CD4-positive, alpha-beta T cell (primary cell): ENCODE measurements at regions not wholly inside any gene's neighbourhood (a gene's known extent, or its start where the extent isn't known, plus 50 kb on each side); places are given as distances from the start of the nearest gene placed in this dataset.

ENCODE experiments used
- ATAC-seq: fragments of 200-7000 bp; cut with Tn5 transposase; one replicate; pipeline ENCODE4 v1.10.0; 2022; ENCODE audit warnings: mild to moderate bottlenecking; ENCODE audit not compliant: poor library complexity
- CTCF ChIA-PET: fragments of 350-600 bp; sonication (Branson Sonifier 250); formaldehyde crosslinking; loops from one replicate; lab custom pipeline; 2021; ENCODE audit warnings: antibody characterized with exemption, inconsistent platforms; lab: Charles Lee
- POLR2A ChIA-PET: fragments of 350-600 bp; sonication (Branson Sonifier 250); formaldehyde crosslinking; loops from one replicate; lab custom pipeline; 2021; ENCODE audit warnings: antibody characterized with exemption, inconsistent platforms; lab: Charles Lee
- DNase-seq, 14 experiments: peaks; one replicate each; pipeline ENCODE4 v3.0.0-alpha.2; 2013 to 2020; ENCODE audit warnings: mixed read lengths in 2 of 14
- H3K27ac ChIP-seq, 2 donors: one replicate each; pipeline versions ENCODE4 v1.5.1 to v1.7.0; 2013; ENCODE audit warnings: low read length in 2 of 2, low read depth in 1 of 2, mild to moderate bottlenecking in 1 of 2
- H3K27me3 ChIP-seq, 2 experiments: 1 replicate in 1 of 2; 2 replicates in 1 of 2; pipeline versions ENCODE4 v1.6.1 to v1.7.0; 2013; ENCODE audit warnings: low read length in 2 of 2, control low read depth in 1 of 2, mild to moderate bottlenecking in 1 of 2, moderate library complexity in 1 of 2; ENCODE audit not compliant: insufficient read depth in 2 of 2, control insufficient read depth in 1 of 2
- H3K36me3 ChIP-seq: one replicate; pipeline ENCODE4 v1.6.1; 2013; ENCODE audit warnings: low read length, control low read depth; ENCODE audit not compliant: insufficient read depth
- H3K4me1 ChIP-seq: one replicate; pipeline ENCODE4 v1.6.1; 2013; ENCODE audit warnings: low read length, control low read depth; ENCODE audit not compliant: insufficient read depth
- H3K4me3 ChIP-seq: one replicate; pipeline ENCODE4 v1.5.1; 2013; ENCODE audit warnings: mild to moderate bottlenecking, low read length, moderate library complexity
- H3K9me3 ChIP-seq, 2 experiments: 1 replicate in 1 of 2; 2 replicates in 1 of 2; pipeline versions ENCODE4 v1.6.1 to v1.7.0; 2013; ENCODE audit warnings: low read length in 2 of 2, mild to moderate bottlenecking in 2 of 2, control low read depth in 1 of 2, moderate library complexity in 1 of 2; ENCODE audit not compliant: control insufficient read depth in 1 of 2, insufficient read depth in 1 of 2
- H3K27ac Mint-ChIP-seq: one replicate; pipeline ENCODE4 v1.8.0; 2020; ENCODE audit warnings: mixed read lengths
- H3K27me3 Mint-ChIP-seq: one replicate; pipeline ENCODE4 v1.8.0; 2021; ENCODE audit warnings: mixed read lengths
- H3K36me3 Mint-ChIP-seq: one replicate; pipeline ENCODE4 v1.8.0; 2021; ENCODE audit warnings: low read depth, mixed read lengths
- H3K4me1 Mint-ChIP-seq: one replicate; pipeline ENCODE4 v1.8.0; 2021; ENCODE audit warnings: low read depth, mixed read lengths
- H3K4me3 Mint-ChIP-seq: one replicate; pipeline ENCODE4 v1.8.0; 2020; ENCODE audit warnings: mild to moderate bottlenecking, mixed read lengths
- H3K9me3 Mint-ChIP-seq: one replicate; pipeline ENCODE4 v1.8.0; 2020; ENCODE audit warnings: mixed read lengths
- intact Hi-C, 2 experiments: fragments of 100-400 bp; cut with DNase I in 1 of 2; cut with micrococcal nuclease in 1 of 2; formaldehyde crosslinking; loops; one replicate each; pipeline versions ENCODE4 v1.15.1 to v1.9.0; 2023 to 2025; cut with DNase I, micrococcal nuclease
- TF ChIP-seq, protein P1 (sequence below): fragments of 200-600 bp; IDR thresholded peaks from one replicate; pipeline ENCODE4 v1.8.0; 2022; ENCODE audit warnings: antibody characterized with exemption, mild to moderate bottlenecking

DNA sequence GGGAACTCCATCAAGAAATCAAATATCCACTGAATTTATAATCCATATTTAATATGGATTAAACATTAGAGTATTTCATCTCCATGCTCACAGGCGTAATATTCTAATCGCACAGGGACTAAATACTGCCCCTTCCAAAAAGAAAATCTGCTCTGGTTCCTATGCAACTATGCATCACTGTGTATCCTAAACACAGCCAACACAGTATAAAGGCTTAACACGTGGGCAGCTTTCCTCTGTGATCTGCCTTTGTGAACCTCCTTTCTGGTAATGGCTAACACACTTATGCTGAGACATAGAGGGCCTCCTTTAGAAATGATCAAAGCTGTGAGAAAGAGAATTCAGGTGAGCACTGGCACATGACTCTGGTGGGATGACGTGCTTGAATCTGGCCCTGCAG is 110.2 kb downstream of the RAB11FIP2 start:
- Histone ChIP-seq H3K27ac (no peak overlapping the region), H3K9me3 (no peaks in the 10 kb centered on the region), H3K27me3 (no peaks in the 10 kb centered on the region), H3K4me1 (no peaks in the 10 kb centered on the region), H3K36me3 (no peaks in the 10 kb centered on the region), H3K4me3 (no peak overlapping the region)
- intact Hi-C loops = no loop called here
- DNase-seq = no peak
- ChIA-PET POLR2A (no interaction called here), CTCF (no interaction called here)
- Mint-ChIP-seq H3K4me1 (no peaks in the 10 kb centered on the region), H3K9me3 (no peaks in the 10 kb centered on the region), H3K27me3 (peaks cover 4% of the 10 kb centered on the region), H3K27ac (no peak overlapping the region), H3K36me3 (no peaks in the 10 kb centered on the region), H3K4me3 (no peak overlapping the region)
- ATAC-seq = no peak
- TF ChIP-seq, protein P1, sequence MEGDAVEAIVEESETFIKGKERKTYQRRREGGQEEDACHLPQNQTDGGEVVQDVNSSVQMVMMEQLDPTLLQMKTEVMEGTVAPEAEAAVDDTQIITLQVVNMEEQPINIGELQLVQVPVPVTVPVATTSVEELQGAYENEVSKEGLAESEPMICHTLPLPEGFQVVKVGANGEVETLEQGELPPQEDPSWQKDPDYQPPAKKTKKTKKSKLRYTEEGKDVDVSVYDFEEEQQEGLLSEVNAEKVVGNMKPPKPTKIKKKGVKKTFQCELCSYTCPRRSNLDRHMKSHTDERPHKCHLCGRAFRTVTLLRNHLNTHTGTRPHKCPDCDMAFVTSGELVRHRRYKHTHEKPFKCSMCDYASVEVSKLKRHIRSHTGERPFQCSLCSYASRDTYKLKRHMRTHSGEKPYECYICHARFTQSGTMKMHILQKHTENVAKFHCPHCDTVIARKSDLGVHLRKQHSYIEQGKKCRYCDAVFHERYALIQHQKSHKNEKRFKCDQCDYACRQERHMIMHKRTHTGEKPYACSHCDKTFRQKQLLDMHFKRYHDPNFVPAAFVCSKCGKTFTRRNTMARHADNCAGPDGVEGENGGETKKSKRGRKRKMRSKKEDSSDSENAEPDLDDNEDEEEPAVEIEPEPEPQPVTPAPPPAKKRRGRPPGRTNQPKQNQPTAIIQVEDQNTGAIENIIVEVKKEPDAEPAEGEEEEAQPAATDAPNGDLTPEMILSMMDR = no peak

DNA sequence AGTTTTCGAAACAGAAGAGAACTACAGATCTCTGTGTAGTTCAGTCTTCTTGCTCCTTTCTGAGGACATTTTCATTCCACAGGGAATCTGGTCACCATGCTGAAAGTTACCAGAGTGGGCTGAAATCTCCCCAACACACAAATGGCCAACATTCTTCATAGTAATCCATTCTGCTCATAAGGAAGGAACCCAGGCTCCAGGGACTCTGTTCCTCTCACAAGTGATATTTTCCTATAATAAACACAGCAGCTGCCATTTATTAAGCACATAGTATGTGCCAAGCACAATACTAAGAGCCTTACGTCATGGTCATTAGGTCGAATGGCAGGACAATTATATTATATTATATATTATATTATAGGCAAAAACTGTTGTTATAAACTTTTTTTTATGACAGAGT is 109.8 kb downstream of the RAB11FIP2 start:
- Histone ChIP-seq H3K27me3 (no peaks in the 10 kb centered on the region), H3K27ac (no peak overlapping the region), H3K36me3 (no peaks in the 10 kb centered on the region), H3K9me3 (no peaks in the 10 kb centered on the region), H3K4me3 (no peak overlapping the region), H3K4me1 (no peaks in the 10 kb centered on the region)
- TF ChIP-seq, protein P1 = no peak
- no peaks in the 10 kb centered on the region for H3K4me1 Mint-ChIP-seq
- H3K27me3 Mint-ChIP-seq = peaks cover 4% of the 10 kb centered on the region
- H3K9me3 Mint-ChIP-seq = no peaks in the 10 kb centered on the region
- intact Hi-C loops = no loop called here
- ATAC-seq (no peak), DNase-seq (no peak)
- no peak overlapping the region for H3K27ac Mint-ChIP-seq
- H3K36me3 Mint-ChIP-seq = no peaks in the 10 kb centered on the region
- H3K4me3 Mint-ChIP-seq = no peak overlapping the region
- ChIA-PET CTCF (no interaction called here), POLR2A (no interaction called here)

DNA sequence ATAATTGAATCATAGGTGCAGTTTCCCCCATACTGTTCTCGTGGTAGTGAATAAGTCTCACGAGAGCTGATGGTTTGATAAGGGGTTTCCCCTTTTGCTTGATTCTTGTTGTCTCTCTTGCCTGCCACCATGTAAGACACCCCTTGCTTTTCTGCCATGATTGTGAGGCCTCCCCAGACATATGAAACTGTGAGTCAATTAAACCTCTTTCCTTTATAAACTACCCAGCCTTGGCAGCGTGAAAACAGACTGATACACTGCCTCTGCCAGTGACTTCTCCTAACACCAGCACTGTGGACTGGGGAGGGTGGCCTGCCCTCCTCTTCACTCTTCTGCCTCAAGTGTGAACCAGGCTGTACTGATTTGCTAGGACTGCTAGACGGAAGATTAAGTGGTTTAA is 108.6 kb downstream of the RAB11FIP2 start:
- Mint-ChIP-seq H3K4me3 (no peak overlapping the region), H3K36me3 (no peaks in the 10 kb centered on the region), H3K27me3 (peaks cover 4% of the 10 kb centered on the region), H3K9me3 (no peaks in the 10 kb centered on the region), H3K4me1 (no peaks in the 10 kb centered on the region), H3K27ac (no peak overlapping the region)
- DNase-seq = no peak
- intact Hi-C loops = no loop called here
- H3K9me3 ChIP-seq = no peaks in the 10 kb centered on the region
- ChIA-PET POLR2A (no interaction called here), CTCF (no interaction called here)
- H3K36me3 ChIP-seq = no peaks in the 10 kb centered on the region
- no peak overlapping the region for H3K4me3 ChIP-seq
- H3K27me3 ChIP-seq = no peaks in the 10 kb centered on the region
- TF ChIP-seq, protein P1 = no peak
- H3K27ac ChIP-seq = no peak overlapping the region
- H3K4me1 ChIP-seq = no peaks in the 10 kb centered on the region
- no peak for ATAC-seq
